Left renal pelvis (tissue), 4 donors: ENCODE measurements at regions not wholly inside any gene's neighbourhood (a gene's known extent, or its start where the extent isn't known, plus 50 kb on each side); places are given as distances from the start of the nearest gene placed in this dataset.
A peak's percentile ranks its signal among the peaks of the same experiment; 100 is the strongest.

ENCODE experiments used
- DNase-seq, 4 donors: peaks; one replicate each; pipeline ENCODE4 v3.0.0-alpha.2; 2013; ENCODE audit warnings: low read depth in 4 of 4, low spot score in 3 of 4

GRCh38 chr5:137808503-137809135 lies 54.5 kb upstream of the HNRNPA0 start:
- DNase-seq = no peak

GRCh38 chr5:137815202-137815990 lies 52.3 kb upstream of the MYOT start:
- peak in 1 of 4 donors; percentile 8 for DNase-seq
